Left renal pelvis (tissue), 4 donors: ENCODE measurements at regions not wholly inside any gene's neighbourhood (a gene's known extent, or its start where the extent isn't known, plus 50 kb on each side); places are given as distances from the start of the nearest gene placed in this dataset.

Experiments
- DNase-seq, 4 donors: peaks; one replicate each; pipeline ENCODE4 v3.0.0-alpha.2; 2013; ENCODE audit warnings: low read depth in 4 of 4, low spot score in 3 of 4

DNA sequence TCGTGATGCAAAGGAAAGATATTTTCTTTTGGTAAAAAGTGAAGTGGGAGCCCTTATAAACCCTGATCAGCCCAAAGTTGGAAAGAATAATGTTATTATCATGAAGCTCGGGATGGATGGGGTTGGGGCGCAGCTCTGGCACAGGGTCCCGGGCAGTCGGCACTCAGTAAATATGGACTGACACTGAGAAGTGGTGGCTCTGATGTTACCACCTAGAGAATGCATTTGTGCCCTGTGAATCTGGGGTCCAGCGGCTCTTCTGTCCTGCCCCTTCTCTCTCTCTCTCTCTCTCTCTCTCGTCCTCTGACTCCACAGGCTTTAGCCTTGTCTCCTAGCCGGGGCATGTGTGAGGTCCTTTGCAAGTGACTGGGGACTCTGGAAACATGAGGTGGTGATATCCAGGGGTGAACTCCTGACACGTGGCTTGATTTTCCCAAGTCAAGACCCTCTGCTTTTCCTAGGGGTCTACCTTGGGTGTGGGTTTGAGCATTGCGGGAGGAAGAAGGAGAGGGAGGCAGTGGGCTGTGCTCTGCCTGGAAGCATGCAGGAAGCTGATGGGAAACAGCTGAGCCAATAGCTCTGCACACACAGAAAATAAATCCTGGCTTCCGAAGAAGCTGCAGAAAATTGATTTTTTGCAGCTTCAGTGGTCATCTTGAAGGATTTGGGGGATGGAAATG is 162.7 kb downstream of the MACROH2A1 start:
- DNase-seq, result no peak

DNA sequence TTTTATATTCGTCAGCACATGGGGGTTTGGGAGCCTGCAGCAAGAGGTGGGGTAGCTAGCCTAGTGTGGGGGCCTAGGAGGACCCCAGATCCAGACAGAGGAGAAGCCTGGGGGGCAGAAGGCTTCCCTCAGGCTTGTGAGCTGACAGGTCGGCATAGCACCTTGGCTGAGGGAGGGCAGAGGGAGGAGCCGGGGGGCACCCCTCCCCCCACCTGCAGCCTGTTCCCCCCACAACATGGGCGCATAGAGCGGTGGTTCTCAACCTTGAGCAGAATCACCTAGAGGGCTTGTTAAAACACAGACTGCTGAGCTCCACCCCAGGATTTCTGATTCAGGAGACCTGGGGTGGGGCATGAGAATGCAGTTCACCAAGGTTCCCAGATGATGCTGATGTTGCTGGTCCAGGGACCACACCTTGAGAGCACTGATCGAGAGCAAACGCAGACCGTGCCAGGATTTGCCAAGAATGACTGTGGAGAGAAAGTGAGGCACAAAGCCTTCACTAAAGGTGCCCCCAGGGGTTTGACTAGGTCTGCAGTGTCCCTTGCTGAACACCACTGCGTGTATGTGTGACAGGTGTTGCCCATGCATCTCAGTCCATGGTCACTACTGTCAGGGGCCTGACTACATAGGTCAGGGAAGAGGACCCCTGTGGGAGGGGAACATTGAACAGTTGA is 163.3 kb downstream of the MACROH2A1 start:
- no peak for DNase-seq

DNA sequence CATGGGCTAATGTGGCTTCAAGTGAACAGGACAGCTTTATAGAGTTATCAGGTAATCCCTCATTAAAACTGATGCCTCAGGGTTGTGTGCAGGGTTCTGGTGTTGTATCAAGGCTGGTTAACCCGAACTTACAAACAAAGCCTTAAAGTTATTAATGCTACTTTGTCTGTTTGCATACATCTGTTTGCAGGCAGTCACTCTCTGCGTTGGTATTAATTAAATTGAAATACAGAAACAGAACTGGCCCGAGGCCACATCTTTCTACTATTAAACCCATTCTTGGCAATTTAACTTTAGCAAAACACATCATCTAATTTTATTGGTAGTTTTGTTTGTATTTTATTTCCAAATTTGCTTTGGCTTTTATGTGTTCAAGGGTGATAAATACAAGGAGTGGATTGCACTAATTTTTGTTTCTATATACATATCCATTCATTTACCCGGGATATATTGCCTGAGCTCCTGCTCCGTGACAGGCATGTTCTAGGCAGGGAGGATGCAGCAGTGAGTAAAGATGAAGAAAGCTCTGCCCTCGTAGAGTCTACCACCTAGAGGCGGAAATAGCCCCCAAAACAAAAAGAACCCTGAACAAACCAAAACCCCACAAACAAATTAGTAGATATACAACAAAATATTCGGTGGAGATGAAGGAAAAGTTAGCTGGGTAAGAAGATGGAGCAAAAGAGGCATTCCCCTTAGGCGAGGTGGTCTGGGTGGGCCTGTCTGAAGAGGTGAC is 164.2 kb downstream of the MACROH2A1 start:
- no peak for DNase-seq

DNA sequence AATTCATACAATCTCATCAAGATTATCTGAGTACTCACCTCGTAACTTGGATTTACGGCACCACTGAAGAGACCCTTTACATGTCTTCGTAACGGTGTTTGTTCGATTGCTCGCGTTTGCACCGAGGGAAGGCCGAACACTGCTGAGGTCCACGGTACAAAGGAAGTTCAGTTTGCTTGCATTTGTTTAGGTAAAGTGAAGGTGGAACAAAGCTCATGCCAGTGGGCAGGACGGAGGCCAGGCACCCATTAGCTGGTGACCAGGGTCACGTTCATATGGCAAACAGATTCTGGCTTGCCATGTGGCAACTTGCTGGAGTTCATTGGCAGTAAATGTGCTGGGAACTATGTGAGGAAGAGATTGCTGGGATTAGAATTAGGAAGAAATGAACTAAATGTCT is 164.8 kb downstream of the MACROH2A1 start:
- no peak for DNase-seq

DNA sequence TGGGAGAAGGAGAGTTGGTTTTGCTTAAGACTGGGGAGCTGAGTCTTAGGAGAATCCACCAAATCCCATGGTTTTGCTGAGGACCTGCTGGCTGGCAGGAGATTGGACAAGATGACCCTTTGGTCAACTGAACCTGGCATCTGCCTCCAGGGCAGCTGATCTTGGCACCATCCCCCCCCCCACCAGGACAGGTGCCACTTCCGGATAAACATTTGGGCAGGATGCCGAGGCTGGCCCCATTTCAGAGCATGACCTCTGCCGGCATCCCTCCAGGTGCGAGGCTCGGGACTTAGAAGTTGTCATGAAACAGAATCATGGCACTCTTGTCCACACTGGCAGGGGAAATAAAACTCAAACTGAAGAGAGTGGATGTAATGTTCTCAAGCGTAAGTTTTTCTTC is 165.6 kb downstream of the MACROH2A1 start:
- no peak for DNase-seq

DNA sequence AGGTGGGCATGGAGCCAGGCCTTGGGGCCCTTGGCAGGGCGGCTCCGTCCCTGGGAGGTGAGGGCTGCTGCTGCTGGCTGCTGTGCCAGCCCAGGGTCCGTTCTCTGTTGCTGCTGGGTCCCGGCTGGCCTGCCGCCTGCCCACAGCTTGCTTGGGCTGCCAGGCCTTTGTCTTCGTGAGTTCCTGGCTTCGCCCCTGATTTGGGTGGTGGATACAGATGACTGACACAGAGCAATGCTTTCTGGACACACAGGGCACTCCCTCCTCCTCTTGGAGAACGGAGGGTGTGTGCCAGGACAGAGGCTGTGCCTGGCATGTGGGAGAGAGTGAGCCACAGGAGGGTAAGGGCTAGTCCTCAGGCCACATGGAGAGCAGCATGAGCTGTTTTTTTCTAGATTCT is 166.1 kb downstream of the MACROH2A1 start:
- no peak for DNase-seq

DNA sequence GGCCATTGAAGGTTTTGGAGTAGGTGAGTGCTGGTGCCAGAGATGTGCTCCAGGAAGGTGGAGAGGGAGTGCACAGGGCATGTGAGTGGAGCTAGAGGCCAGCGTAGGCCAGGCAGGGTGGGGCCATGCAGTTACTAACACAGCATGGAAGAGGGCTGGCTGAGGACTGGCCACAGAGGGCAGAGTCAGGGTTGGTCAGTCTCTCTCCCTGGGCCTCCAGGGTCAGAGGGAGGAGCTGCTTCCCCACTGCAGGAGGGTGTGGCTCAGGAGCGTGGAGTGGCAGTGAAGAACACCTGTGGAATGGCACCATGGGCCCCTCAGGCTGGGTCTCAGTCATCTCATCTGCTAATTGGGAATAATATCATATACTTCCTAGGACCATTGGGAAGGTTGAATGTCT is 167.7 kb downstream of the MACROH2A1 start:
- DNase-seq, result no peak

DNA sequence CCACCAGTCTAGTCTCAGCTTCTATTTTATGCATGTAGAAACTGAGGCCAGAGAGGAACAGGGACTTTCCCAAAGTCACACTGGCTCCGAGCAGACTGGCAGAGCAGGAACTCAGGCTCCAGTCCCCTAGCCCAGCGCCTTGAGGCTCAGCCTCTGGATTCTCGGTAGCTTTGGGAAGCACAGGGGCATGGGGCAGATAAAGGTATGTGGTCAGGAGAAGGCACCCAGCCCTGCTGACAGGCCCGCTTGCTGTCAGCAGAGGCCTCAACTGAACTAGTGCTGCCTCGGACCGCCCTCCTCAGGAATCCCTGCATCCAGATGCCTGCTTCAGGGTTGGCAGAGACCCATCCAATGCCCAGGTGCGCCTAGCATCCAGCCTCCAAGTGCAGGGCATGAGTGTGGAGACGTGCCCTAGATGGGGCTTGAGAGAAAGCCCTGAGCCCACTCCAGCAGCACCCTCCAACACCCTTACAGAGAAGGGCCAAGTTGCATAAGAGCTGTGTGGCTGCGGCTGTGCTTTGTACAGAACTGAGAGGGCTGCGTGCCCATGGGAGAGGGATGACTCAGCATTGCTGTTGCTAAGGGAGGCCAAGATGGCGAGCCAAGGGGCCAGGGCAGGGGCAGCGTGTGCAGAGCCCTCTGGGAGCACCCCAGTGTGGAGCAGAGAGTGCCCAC is 168.6 kb downstream of the MACROH2A1 start:
- DNase-seq, result no peak

DNA sequence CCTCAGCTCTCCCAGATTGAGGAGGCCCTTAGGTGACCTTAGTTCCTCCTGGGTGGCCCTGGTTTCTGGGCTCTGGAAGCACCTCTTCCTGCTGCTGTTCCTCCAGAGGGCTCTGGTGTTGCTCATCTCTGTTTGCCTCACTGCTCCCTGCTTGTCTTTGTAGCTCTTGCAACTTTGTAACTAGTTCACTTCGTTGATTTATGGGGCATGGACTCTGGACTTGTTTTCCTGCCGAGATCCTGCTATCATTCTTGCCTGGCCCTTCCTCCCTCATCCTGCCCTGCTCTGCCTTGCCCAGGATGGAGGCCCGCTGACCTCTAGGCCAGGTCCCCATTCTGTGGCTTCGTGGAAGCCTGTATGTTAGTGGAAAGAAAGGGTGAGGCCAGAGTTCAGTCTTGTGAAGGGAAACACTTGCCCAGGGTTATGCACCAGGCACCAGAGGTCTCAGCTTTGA is 169.3 kb downstream of the MACROH2A1 start:
- no peak for DNase-seq

DNA sequence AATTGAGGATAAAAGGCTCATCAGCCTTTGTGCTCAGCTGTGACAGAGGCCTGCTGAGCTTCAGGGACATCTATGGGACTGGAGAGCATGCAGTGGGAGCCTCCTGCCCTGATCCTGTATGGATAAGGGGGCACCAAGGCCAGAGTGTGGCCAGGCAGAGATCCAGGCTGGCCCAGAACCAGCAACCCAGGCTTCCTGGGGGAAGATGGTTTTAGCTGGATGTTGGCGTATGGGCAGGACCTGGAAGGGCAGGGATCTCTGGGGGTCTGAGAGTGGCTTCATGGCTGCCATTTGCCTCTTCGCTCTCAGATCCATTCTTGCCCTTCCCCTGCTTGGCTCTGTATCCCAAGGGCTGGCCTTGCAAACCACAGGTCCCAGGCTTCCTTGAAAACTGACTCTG is 169.9 kb downstream of the MACROH2A1 start:
- no peak for DNase-seq

DNA sequence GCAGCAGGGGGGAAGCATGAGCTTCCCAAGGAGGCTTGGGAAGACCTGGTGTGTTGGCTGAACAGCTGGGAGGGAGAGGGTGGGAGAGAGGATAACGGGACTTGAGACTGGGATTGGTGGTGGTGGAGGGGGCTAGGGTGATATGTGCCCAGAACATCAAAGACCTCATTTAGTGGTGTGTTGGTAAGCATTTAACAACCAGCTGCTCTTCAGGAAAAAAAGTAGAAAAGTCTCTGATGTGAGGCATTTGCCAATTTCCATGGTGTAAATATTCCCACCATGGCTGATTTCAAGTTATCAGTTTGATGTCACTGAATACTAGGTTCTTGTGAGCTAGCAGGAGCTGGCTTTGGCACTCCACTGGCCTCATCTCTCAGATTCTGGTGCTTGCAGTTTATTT is 170.8 kb downstream of the MACROH2A1 start:
- no peak for DNase-seq

DNA sequence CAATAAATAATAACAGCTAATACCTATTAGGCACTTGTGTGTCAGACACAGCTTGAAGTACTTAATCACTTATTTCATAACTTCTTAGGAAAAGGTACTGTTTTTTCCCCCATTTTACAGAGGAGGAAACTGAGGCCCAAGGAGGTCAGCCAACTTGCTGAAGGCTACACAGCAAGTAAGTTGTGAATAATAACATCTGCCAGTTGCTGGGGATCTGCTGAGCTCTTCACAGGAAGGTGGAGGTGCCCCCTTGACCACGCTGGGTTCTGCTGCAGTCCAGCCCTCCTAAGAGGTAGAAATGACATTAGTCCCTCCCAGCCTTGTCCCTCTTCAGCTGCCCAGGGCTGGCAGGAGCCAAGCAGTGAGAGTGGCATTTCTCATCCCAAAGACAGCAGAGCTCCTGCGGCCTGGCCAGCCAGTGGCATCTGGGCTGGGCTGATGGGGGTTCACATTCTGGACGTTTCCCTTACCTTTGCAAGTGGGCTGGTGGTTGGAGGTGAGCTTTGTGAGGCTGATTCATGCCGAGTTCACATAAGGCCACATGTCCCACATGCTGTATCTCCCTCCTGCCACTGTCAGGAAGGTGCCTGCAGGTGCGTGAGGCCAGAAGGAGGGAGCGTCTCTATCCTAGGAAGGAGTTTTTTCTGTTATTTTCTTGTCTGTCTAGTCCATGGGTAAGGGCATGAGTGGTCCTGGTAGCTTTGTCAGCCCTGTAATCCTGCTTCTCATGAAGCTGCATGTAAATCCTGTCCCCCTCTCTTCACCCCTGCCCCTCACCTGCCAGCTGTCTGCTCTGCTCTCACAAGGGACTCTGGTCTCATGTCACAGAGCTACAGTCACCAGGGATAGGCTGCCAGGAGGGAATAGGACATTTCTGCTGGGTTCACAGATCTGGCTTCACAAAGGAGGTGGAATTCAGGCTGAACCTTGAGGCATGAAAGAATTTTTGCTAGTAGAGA is 171.7 kb downstream of the MACROH2A1 start:
- no peak for DNase-seq

DNA sequence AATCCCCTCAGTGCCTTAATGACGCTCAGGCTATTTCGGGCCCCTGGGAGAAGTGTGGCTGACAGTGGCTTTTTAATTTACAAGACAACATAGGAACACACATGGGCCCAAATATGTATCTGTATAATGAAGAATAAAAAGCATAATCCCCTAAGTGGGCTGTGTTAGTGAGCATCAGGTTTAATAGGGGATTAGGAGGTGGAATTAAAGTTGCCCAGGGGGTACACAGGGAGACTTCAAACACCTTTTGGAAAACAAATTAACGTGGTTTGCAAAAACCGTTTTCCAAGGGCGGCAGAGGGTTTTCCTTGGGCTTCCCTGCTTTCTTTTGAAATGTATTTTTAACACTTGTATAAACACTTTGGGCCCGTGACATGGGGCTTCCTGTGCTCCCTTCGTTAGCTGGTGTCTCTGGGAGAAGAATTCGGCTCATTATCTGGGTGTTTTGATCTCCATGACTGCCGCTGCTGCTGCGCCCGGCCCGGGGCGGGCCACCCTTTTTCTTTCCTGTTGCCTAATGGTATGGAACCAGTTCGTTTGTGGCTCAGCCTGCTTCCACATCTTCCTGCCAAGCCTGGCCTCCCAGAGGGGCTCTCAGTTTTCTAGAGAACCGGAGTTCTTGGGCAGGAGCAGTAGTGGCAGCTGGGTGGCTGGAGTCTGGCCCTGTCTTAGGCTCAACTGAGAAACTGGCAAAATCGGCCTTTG is 173.0 kb downstream of the MACROH2A1 start:
- DNase-seq, result no peak

DNA sequence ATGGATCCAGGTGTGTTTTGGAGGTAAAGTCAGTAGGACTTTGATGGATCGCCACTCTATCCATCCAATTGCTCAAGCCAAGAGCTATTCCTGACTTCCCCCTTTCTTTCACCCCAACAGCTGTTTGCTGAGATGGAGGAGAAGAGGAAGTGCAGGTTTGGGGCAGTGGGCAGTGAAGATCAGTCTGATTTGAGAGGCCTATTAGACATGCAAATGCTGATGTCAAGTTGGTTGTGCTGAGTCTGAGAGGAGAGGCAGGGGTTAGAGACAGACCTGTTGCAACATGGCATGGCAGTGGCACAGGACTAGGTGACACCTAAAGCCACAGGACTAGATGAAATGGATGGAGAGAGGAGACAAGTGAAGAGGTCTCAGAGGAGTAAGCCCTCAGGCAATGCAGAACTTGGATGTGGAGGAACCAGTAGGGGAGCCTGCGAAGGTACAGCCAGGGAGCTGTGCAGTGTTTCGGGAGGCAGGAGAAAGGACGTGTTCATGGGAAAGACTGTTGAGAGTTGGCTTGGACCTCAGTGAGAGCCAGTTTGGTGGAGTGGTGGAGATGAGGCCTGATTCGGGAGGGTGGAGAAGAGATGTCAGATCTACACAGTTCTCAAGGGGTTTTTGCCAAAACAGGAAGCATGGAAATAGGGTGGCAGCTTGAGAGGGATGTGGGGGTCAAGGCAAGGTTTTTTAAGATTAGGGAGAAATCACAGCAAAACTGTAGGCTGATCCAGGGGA is 175.0 kb downstream of the MACROH2A1 start:
- no peak for DNase-seq

DNA sequence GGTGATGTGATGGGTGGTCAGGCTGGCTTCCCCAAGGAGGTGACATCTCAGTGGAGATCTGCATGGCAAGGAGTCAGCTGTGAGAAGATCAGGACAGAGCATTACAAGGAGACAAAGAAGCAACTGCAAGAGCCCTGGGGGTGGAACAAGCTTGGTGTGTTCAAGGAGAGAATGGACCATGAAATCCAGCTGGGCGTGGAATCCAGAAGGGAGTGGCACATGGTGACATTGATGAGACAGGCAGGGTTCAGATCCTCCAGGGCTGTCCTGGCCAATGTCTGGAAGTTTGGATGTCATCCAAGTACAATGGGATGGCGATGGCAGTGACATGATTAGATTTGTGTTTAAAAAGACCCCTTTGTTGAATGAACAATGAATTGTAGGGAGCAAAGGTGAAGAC is 175.6 kb downstream of the MACROH2A1 start:
- DNase-seq, result no peak

DNA sequence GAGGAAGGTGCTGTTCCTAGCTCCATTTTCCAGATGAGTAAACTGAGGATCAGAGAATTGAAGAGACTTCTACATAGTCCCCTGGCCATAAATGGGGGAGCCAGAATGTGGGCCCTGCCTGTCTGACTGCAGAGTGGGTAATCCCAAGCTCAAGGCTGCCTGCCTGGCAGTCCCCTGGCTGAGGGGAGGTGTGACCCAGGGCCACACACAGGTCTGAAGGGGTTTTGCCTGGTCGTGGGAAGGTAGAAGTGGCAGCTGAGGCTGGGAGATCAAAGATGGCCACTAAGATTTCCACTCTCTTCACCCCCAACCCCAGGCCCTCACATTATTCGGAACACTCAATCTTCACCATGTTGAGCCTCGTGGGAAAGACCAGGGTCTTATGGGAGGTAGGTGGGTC is 176.3 kb downstream of the MACROH2A1 start:
- no peak for DNase-seq

DNA sequence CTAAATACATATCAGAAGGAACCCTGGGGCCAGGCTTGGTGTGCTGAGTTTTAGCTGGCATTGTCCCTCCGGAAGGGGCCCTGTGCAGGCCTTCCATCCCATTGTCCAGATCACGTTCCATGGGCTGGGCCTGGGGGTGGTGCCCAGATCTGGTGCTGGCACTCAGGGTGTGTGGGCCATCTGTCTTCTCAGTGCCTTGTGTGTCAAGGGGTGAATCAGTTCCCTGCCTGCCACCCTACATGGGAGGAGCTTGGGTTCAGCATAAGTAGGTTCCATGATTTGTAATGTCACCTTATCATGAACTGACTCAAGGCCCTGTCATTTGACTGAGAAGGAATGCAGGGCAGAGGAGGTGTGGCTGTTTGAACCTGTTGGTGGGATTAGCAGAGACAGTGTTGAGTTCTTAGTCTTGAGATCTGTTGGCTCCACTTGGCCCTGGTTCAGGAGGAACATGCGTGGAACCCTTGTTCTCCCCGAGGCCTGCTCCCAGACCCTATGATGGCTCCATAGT is 176.8 kb downstream of the MACROH2A1 start:
- no peak for DNase-seq

DNA sequence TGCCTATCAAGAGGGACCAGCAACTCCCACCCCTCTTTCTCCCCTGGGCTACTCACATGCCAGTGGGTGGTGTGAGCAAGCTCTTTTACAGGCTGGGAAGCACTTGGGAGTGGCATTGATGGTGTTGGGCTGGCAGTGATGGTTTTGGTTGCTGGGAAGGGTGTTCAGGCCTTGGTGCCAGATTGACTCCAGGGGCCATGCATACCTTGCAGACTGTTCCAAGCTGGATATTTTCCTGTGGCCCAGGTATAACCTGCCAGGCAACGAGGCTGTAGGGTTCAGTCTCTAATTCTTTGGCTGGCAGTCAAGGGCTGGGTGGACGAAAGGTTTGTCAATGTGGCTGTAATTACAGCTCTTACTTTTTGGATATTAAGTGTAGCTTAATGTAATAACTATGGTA is 177.3 kb downstream of the MACROH2A1 start:
- no peak for DNase-seq

DNA sequence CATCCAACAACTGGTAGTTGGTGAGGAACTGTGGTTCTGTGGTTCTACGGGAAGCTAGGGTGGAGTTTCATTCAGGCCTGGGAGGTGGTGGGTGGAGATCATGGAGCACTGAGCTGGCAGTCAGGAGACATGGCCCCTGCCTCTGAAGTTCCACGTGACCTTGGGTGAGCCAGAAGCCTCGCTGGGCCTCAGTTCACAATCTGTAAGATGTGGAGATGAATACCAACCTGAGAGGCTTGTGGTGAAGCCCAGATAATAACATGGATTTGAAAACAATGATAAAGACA is 177.9 kb downstream of the MACROH2A1 start:
- no peak for DNase-seq
